ENCODE measurements at regions not wholly inside any gene's neighbourhood (a gene's known extent, or its start where the extent isn't known, plus 50 kb on each side); places are given as distances from the start of the nearest gene placed in this dataset.

DNA sequence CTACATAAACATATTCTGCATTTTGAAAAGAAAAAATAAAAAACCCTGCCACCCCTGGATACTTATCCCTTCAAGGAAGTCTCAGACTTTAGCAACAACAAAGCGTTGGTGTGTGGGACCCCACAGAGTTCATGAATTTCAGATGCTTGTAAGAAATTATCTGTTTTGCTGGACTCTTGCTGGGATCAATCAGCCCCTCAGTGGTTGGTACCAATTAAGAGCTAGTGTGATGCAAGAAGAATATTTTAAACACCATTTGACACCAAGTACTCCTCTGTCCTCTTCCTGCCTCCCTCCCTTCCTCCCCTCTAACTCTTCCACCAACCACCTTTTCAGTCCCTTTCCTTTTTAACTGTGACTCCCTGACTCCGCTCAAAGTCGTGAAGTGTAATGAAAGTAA is 51.5 kb downstream of the SST start:
- TF ChIP-seq, protein P1, sequence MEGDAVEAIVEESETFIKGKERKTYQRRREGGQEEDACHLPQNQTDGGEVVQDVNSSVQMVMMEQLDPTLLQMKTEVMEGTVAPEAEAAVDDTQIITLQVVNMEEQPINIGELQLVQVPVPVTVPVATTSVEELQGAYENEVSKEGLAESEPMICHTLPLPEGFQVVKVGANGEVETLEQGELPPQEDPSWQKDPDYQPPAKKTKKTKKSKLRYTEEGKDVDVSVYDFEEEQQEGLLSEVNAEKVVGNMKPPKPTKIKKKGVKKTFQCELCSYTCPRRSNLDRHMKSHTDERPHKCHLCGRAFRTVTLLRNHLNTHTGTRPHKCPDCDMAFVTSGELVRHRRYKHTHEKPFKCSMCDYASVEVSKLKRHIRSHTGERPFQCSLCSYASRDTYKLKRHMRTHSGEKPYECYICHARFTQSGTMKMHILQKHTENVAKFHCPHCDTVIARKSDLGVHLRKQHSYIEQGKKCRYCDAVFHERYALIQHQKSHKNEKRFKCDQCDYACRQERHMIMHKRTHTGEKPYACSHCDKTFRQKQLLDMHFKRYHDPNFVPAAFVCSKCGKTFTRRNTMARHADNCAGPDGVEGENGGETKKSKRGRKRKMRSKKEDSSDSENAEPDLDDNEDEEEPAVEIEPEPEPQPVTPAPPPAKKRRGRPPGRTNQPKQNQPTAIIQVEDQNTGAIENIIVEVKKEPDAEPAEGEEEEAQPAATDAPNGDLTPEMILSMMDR (conservative IDR thresholded peaks at IDR 0.05 in 1 of 2, IDR thresholded peaks at IDR 0.05 in 1 of 2; ENCODE audit: low read depth in 1 of 2, low read length in 2 of 2), result no peak
- no peak for TF ChIP-seq EZH2 (IDR thresholded peaks at IDR 0.05; ENCODE audit: low read length, missing control alignments)
